ENCODE measurements at regions not wholly inside any gene's neighbourhood (a gene's known extent, or its start where the extent isn't known, plus 50 kb on each side); places are given as distances from the start of the nearest gene placed in this dataset.

DNA sequence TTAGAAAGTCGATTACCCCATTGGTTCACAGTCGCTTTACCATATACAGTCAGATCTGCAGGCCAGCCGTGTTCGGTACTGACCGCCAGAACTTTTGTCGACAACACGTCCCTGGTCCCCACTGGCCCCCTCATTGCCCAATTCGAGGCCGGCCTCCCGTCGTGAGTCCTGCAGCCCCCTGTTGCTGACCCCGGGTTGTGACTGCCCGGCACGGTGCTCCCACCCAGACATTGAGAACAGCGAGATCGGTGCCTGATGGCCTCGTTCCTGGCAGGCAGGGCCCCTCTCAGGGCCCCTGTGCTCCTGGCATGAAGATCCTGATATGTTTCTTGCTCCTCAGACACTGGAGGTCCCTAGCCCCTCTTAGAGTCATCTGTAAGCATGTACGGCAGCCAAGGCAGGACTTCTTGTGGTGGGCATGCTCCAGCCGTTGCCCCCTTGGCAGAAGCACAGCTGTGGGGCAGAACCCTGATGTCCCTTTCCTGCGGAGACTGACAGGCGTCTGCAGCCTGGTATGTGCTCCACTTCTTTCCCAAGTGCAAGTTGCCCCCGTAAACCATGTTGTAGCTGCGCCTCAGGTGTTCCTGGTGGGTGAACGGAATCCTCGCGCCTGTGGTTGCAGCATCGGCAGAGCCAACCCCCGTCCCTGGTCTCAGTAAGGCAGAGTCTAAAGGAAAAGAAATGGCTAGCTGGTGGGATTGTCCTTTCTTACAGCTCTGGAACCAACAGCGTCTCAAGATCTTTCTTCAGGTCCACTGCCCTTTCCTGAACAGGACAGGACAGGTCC is 123.2 kb upstream of the SPACA7 start:
- H3K27me3 Mint-ChIP-seq: peaks cover 52% of the 10 kb centered on the region
- H3K27ac Mint-ChIP-seq: no peak overlapping the region
- no peaks in the 10 kb centered on the region for H3K9me3 Mint-ChIP-seq (ENCODE audit: low read depth)
- TF ChIP-seq, protein P1, sequence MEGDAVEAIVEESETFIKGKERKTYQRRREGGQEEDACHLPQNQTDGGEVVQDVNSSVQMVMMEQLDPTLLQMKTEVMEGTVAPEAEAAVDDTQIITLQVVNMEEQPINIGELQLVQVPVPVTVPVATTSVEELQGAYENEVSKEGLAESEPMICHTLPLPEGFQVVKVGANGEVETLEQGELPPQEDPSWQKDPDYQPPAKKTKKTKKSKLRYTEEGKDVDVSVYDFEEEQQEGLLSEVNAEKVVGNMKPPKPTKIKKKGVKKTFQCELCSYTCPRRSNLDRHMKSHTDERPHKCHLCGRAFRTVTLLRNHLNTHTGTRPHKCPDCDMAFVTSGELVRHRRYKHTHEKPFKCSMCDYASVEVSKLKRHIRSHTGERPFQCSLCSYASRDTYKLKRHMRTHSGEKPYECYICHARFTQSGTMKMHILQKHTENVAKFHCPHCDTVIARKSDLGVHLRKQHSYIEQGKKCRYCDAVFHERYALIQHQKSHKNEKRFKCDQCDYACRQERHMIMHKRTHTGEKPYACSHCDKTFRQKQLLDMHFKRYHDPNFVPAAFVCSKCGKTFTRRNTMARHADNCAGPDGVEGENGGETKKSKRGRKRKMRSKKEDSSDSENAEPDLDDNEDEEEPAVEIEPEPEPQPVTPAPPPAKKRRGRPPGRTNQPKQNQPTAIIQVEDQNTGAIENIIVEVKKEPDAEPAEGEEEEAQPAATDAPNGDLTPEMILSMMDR (IDR thresholded peaks at IDR 0.05; ENCODE audit: unreplicated experiment): no peak
- H3K4me1 Mint-ChIP-seq (ENCODE audit: low read depth): no peaks in the 10 kb centered on the region
- no peak overlapping the region for H3K4me3 Mint-ChIP-seq (ENCODE audit: low read depth)
- DNase-seq (ENCODE audit: low spot score, unreplicated experiment): no peak
- no peaks in the 10 kb centered on the region for H3K36me3 Mint-ChIP-seq (ENCODE audit: insufficient read depth)

DNA sequence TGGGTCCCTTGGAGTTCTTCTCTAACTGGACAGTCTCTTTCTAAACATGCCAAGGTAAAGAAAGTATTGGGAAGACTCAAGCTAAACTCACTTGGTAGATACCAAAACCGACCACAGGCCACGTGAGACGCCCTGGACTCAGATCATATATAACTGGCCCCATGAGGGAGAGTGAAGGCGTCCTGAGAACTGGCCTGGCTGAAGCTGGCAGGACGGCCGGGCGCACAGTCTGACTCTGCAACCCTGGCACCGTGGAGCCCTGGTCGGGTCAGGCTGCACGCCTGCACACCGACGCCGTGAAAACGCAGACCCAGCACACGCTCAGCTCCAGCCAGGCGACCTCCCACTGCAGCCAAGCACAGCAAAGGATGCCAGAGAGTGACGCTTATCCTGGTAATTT is 122.5 kb upstream of the SPACA7 start:
- H3K27ac Mint-ChIP-seq: no peak overlapping the region
- TF ChIP-seq, protein P1 (IDR thresholded peaks at IDR 0.05; ENCODE audit: unreplicated experiment): no peak
- no peaks in the 10 kb centered on the region for H3K4me1 Mint-ChIP-seq (ENCODE audit: low read depth)
- DNase-seq (ENCODE audit: low spot score, unreplicated experiment): no peak
- no peaks in the 10 kb centered on the region for H3K9me3 Mint-ChIP-seq (ENCODE audit: low read depth)
- no peaks in the 10 kb centered on the region for H3K36me3 Mint-ChIP-seq (ENCODE audit: insufficient read depth)
- H3K4me3 Mint-ChIP-seq (ENCODE audit: low read depth): no peak overlapping the region
- peaks cover 54% of the 10 kb centered on the region for H3K27me3 Mint-ChIP-seq

DNA sequence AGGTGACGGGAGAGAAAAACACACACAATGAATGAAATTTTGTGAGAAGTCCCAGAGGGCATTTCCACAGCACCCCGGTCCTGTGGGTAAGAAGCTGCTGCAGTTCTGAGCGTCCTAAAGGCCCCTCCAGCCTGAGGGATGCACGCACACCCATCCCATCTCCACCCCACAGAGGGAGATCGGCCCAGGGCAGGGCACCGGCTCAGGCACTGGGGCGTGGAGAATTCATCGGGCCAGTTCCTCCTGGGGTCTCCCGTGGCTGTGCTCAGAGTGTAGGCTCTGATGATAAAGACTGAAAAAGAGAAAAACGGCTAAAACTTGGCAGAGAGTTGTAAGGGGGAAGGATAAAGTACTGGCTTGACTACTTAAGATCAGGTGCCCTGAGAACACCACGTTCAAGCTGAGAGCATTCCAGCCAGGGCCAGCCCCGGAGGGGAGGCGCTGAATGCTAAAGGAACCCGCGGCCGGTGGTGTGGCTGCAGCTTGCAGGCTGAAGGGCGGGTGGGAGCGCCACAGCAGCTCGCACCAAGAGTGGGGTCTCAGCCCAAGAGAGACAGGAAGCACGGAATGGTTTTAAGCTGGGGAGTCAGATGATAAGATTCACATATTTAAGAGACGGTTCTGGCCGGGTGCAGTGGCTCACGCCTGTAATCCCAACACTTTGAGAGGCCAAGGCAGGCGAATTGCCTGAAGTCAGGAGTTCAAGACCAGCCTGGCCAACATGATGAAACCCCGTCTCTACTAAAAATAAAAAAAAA is 121.9 kb upstream of the SPACA7 start:
- Mint-ChIP-seq H3K4me3 (ENCODE audit: low read depth) (no peak overlapping the region), H3K27me3 (peaks cover 60% of the 10 kb centered on the region), H3K27ac (no peak overlapping the region), H3K9me3 (ENCODE audit: low read depth) (no peaks in the 10 kb centered on the region), H3K36me3 (ENCODE audit: insufficient read depth) (no peaks in the 10 kb centered on the region), H3K4me1 (ENCODE audit: low read depth) (no peaks in the 10 kb centered on the region)
- TF ChIP-seq, protein P1 (IDR thresholded peaks at IDR 0.05; ENCODE audit: unreplicated experiment): no peak
- no peak for DNase-seq (ENCODE audit: low spot score, unreplicated experiment)

DNA sequence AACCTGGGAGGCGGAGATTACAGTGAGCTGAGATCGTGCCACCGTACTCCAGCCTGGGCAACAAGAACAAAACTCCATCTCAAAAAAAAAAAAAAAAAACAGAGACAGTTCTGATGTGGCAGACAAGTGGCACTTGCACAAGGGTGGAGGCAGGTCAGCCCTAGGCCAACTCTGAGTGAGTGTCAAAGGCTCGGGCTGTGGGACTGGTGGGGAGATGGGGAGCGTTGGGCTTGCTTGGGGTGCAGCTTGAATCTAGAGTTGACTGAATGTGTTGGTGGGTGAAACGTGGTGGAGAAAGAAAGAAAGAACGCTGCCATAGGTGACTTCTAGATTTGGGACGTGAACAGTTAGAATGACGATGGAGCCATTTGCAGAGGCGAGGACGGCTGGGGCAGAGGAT is 121.3 kb upstream of the SPACA7 start:
- TF ChIP-seq, protein P1 (IDR thresholded peaks at IDR 0.05; ENCODE audit: unreplicated experiment): no peak
- Mint-ChIP-seq H3K4me3 (ENCODE audit: low read depth) (no peak overlapping the region), H3K36me3 (ENCODE audit: insufficient read depth) (no peaks in the 10 kb centered on the region), H3K27ac (no peak overlapping the region), H3K4me1 (ENCODE audit: low read depth) (no peaks in the 10 kb centered on the region), H3K9me3 (ENCODE audit: low read depth) (no peaks in the 10 kb centered on the region), H3K27me3 (peaks cover 63% of the 10 kb centered on the region)
- DNase-seq (ENCODE audit: low spot score, unreplicated experiment): no peak

DNA sequence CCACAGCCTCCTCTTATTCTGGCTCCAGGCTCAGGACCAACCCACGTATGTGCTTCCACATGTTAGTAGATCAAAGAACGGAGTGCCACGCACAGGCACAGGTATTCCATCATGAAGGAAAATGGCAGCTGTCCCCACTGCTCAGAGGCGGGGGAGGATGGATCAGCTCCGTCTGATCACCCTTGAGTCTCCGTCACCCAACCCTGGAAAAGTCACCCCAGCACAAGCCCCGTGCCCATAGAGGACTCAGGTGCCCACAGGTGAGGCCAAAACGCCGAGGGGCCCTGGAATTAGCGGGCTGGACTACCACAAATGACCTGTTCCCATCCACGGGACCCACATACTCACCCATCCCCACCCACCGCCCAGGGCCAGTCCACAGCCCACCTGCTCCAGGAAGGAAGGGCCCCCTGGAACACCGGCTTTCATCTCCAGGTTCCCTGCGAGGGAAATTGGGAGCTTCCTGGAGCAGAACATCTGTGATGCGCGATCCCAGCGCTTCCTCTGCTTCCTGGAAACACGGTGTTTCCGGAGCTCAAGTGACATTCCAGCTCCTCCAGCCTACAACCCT is 120.5 kb upstream of the SPACA7 start:
- no peaks in the 10 kb centered on the region for H3K9me3 Mint-ChIP-seq (ENCODE audit: low read depth)
- DNase-seq (ENCODE audit: low spot score, unreplicated experiment): no peak
- TF ChIP-seq, protein P1 (IDR thresholded peaks at IDR 0.05; ENCODE audit: unreplicated experiment): no peak
- H3K36me3 Mint-ChIP-seq (ENCODE audit: insufficient read depth): no peaks in the 10 kb centered on the region
- H3K27me3 Mint-ChIP-seq: peaks cover 64% of the 10 kb centered on the region
- H3K4me1 Mint-ChIP-seq (ENCODE audit: low read depth): no peaks in the 10 kb centered on the region
- no peak overlapping the region for H3K27ac Mint-ChIP-seq
- no peak overlapping the region for H3K4me3 Mint-ChIP-seq (ENCODE audit: low read depth)
